Adrenal gland (tissue), 5 donors: ENCODE measurements at regions not wholly inside any gene's neighbourhood (a gene's known extent, or its start where the extent isn't known, plus 50 kb on each side); places are given as distances from the start of the nearest gene placed in this dataset.

ENCODE experiments used
- CTCF ChIP-seq, 6 experiments: fragments of 450-650 bp in 4 of 6; fragments of 200-600 bp in 2 of 6; sonication (generic) in 1 of 6; IDR thresholded peaks; 1 replicate in 5 of 6; 2 replicates in 1 of 6; pipeline versions ENCODE4 v1.5.1 to v1.8.0; 2016 to 2021; ENCODE audit warnings: antibody characterized with exemption in 6 of 6, mild to moderate bottlenecking in 2 of 6, moderate library complexity in 1 of 6
- POLR2A ChIP-seq, 2 donors: fragments of 450-650 bp; IDR thresholded peaks; one replicate each; pipeline ENCODE4 v1.6.1; 2017; ENCODE audit warnings: antibody characterized with exemption in 2 of 2, mild to moderate bottlenecking in 2 of 2, moderate library complexity in 1 of 2
- donor health status: DM: no; HTN: no; CAD: no.

- TF ChIP-seq CTCF (IDR thresholded peaks at IDR 0.05) = no peak
- TF ChIP-seq POLR2A (IDR thresholded peaks at IDR 0.05) = no peak
These were observed 198.1 kb downstream of the ZNF486 start for GRCh38 chr19:20365146-20365545.
